OCI-LY1 (cell line): ENCODE measurements at regions not wholly inside any gene's neighbourhood (a gene's known extent, or its start where the extent isn't known, plus 50 kb on each side); places are given as distances from the start of the nearest gene placed in this dataset.
"Not testable (repeated sequence)": the region's sequence is repeated elsewhere in the genome, so short reads cannot be mapped to it uniquely, and the experiment has no call there.

Experiments
- H2AFZ ChIP-seq: fragments of 200-600 bp; sonication (generic), shearing (Covaris generic); 2 replicates; pipeline ENCODE4 v1.6.0; 2014; ENCODE audit warnings: antibody characterized with exemption, mild to moderate bottlenecking, low read length
- H3F3A ChIP-seq: fragments of 200-600 bp; sonication (generic), shearing (Covaris generic); 2 replicates; pipeline ENCODE4 v1.6.0; 2014; ENCODE audit warnings: mild to moderate bottlenecking, antibody characterized with exemption, low read length, moderate library complexity; ENCODE audit not compliant: insufficient read depth
- H3K27ac ChIP-seq: fragments of 200-600 bp; sonication (generic); 2 replicates; pipeline ENCODE4 v1.5.1; 2014; ENCODE audit warnings: low read length, mixed run types, mild to moderate bottlenecking, low read depth; ENCODE audit not compliant: poor library complexity, severe bottlenecking
- H3K27me3 ChIP-seq: fragments of 200-600 bp; sonication (generic); 2 replicates; pipeline ENCODE4 v1.6.0; 2014; ENCODE audit warnings: antibody characterized with exemption, mild to moderate bottlenecking, low read length, moderate library complexity; ENCODE audit not compliant: insufficient read depth
- H3K36me3 ChIP-seq: fragments of 200-600 bp; sonication (generic); 2 replicates; pipeline ENCODE4 v1.6.1; 2014; ENCODE audit warnings: mild to moderate bottlenecking, antibody characterized with exemption, low read length, moderate library complexity, mixed read lengths; ENCODE audit not compliant: insufficient read depth
- H3K4me1 ChIP-seq: fragments of 200-600 bp; sonication (generic); 2 replicates; pipeline ENCODE4 v1.5.1; 2014; ENCODE audit warnings: mild to moderate bottlenecking, low read length, moderate library complexity; ENCODE audit not compliant: insufficient read depth, severe bottlenecking
- H3K4me2 ChIP-seq: fragments of 200-600 bp; sonication (generic), shearing (Covaris generic); 2 replicates; pipeline ENCODE4 v1.6.1; 2014; ENCODE audit warnings: low read length
- H3K4me3 ChIP-seq: fragments of 200-600 bp; sonication (generic); 2 replicates; pipeline ENCODE4 v1.5.1; 2014; ENCODE audit warnings: low read length, low read depth, mild to moderate bottlenecking, mixed read lengths; ENCODE audit not compliant: poor library complexity, severe bottlenecking
- H3K79me2 ChIP-seq: fragments of 200-600 bp; shearing (Covaris generic); 2 replicates; pipeline ENCODE4 v1.6.1; 2016; ENCODE audit warnings: mixed run types, low read length, mixed read lengths; ENCODE audit not compliant: insufficient read depth
- H3K9ac ChIP-seq: fragments of 200-600 bp; sonication (generic), shearing (Covaris generic); 2 replicates; pipeline ENCODE4 v1.6.1; 2014; ENCODE audit warnings: mild to moderate bottlenecking, low read length, mixed read lengths
- H3K9me2 ChIP-seq: fragments of 200-600 bp; sonication (generic), shearing (Covaris generic); 2 replicates; pipeline ENCODE4 v1.6.1; 2014; ENCODE audit warnings: low read depth, mild to moderate bottlenecking, low read length, mixed read lengths
- H3K9me3 ChIP-seq: fragments of 200-600 bp; shearing (Covaris generic); 2 replicates; pipeline ENCODE4 v1.6.1; 2014; ENCODE audit warnings: low read length, mixed read lengths
- H4K20me1 ChIP-seq: fragments of 200-600 bp; sonication (generic), shearing (Covaris generic); 2 replicates; pipeline ENCODE4 v1.6.0; 2016; ENCODE audit warnings: mild to moderate bottlenecking, low read length; ENCODE audit not compliant: insufficient read depth
- CTCF ChIP-seq: fragments of 200-600 bp; sonication (generic), shearing (Covaris generic); IDR thresholded peaks from 2 replicates; pipeline ENCODE4 v1.5.1; 2017; ENCODE audit warnings: mild to moderate bottlenecking, antibody characterized with exemption, low read length, moderate library complexity, mixed read lengths
- EZH2 ChIP-seq: fragments of 200-600 bp; sonication (generic), shearing (Covaris generic); IDR thresholded peaks from 2 replicates; pipeline ENCODE4 v1.8.0; 2017; ENCODE audit warnings: borderline replicate concordance, mixed run types, mild to moderate bottlenecking, antibody characterized with exemption, low read length, moderate library complexity, mixed read lengths

DNA sequence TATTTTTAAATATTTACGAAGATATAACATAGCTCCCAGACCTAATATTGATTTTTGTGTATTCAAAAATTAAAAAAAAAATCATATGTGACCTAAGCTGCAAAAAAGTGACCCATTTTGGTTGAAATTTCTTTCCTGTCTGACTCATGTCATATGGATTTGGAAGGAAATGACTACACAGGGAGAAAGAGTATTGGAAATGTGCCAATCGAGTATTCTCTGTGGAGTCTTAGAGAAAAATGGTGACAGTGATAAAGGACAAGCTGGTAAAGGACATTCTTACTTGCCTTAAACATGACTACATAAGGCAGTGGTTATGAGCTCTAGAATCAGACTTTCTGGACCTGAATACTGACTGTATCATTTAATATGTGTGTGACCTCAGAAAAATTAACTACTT lies 262.9 kb upstream of the PTPRD start:
- Histone ChIP-seq H3K9me2 (no peaks in the 10 kb centered on the region), H3K4me3 (no peak overlapping the region), H3K4me2 (no peak overlapping the region), H3K36me3 (no peaks in the 10 kb centered on the region), H3K79me2 (no peaks in the 10 kb centered on the region), H3K27ac (no peak overlapping the region), H4K20me1 (no peaks in the 10 kb centered on the region), H3K9me3 (no peaks in the 10 kb centered on the region), H3F3A (no peaks in the 10 kb centered on the region), H2AFZ (no peak overlapping the region), H3K4me1 (no peaks in the 10 kb centered on the region), H3K27me3 (no peaks in the 10 kb centered on the region), H3K9ac (no peak overlapping the region)
- TF ChIP-seq EZH2 = no peak
- TF ChIP-seq CTCF = no peak

GRCh38 chr9:10876333-10876732 lies 263.5 kb upstream of the PTPRD start:
- H3K4me1 ChIP-seq = no peaks in the 10 kb centered on the region
- H3K4me2 ChIP-seq = no peak overlapping the region

GRCh38 chr9:10890266-10890665 lies 277.5 kb upstream of the PTPRD start:
- H3K27ac ChIP-seq, H3K9me2 ChIP-seq, H3F3A ChIP-seq, H3K4me3 ChIP-seq, H3K9me3 ChIP-seq, H3K9ac ChIP-seq, H2AFZ ChIP-seq, H3K27me3 ChIP-seq, H3K79me2 ChIP-seq, H3K4me2 ChIP-seq, H4K20me1 ChIP-seq, H3K4me1 ChIP-seq, H3K36me3 ChIP-seq: not testable (repeated sequence)

More at GRCh38 chr9:10876333-10876732, 263.5 kb upstream of the PTPRD start:
- no peak for TF ChIP-seq EZH2
- TF ChIP-seq CTCF = no peak
- Histone ChIP-seq H3K9me2 (no peaks in the 10 kb centered on the region), H3K27ac (no peak overlapping the region), H3K79me2 (no peaks in the 10 kb centered on the region), H3K9ac (no peak overlapping the region), H3F3A (no peaks in the 10 kb centered on the region), H3K27me3 (no peaks in the 10 kb centered on the region), H4K20me1 (no peaks in the 10 kb centered on the region), H3K9me3 (no peaks in the 10 kb centered on the region), H2AFZ (no peak overlapping the region), H3K4me3 (no peak overlapping the region), H3K36me3 (no peaks in the 10 kb centered on the region)

GRCh38 chr9:10899509-10899908 lies 286.7 kb upstream of the PTPRD start:
- Histone ChIP-seq H3K36me3 (no peaks in the 10 kb centered on the region), H3K27me3 (no peaks in the 10 kb centered on the region), H3K9me2 (no peaks in the 10 kb centered on the region), H2AFZ (no peak overlapping the region), H3K4me2 (no peak overlapping the region), H3F3A (no peaks in the 10 kb centered on the region), H3K9me3 (no peaks in the 10 kb centered on the region), H3K9ac (no peak overlapping the region), H3K27ac (no peak overlapping the region), H3K4me1 (no peaks in the 10 kb centered on the region), H3K79me2 (no peaks in the 10 kb centered on the region), H3K4me3 (no peak overlapping the region), H4K20me1 (no peaks in the 10 kb centered on the region)
- TF ChIP-seq EZH2 = no peak
- TF ChIP-seq CTCF = no peak
